ENCODE measurements at regions not wholly inside any gene's neighbourhood (a gene's known extent, or its start where the extent isn't known, plus 50 kb on each side); places are given as distances from the start of the nearest gene placed in this dataset.

DNA sequence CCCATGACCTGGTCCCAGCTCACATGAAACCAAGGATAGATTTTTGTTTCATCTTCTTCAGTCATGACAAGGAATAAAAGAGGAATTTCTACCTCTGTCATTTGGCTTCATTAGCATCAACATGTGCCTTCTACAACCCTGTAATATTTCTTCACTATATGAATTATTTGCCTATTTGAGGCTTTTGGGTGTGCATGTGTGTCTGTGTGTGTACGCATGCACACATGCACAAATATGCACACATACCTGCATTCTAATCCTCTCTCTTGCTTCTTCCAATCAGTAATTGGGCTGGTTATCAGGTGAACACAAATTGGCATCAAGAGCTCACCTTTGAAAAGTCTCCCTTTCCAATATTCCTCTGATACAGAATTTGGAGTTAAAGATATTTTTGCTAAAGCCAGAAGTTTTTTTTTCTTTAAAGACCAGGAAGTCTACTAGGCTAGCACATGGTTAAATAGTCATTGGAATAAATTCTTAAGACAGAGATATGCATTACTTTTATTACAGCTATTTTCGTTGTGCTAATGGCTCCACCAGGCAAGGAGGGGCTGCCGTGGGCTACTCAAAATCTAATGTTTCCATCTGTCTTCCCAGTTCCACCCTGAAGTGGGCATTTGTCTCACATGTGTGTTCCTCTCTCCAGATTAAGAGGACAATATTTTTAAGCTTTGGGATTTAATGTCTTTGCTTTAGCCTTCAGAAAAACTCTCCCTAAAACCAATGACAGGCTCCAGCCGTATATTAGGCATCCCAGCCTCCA lies 547.2 kb upstream of the CDH5 start:
- no peak for TF ChIP-seq POLR2AphosphoS5 (IDR thresholded peaks at IDR 0.05)
- TF ChIP-seq, protein P1, sequence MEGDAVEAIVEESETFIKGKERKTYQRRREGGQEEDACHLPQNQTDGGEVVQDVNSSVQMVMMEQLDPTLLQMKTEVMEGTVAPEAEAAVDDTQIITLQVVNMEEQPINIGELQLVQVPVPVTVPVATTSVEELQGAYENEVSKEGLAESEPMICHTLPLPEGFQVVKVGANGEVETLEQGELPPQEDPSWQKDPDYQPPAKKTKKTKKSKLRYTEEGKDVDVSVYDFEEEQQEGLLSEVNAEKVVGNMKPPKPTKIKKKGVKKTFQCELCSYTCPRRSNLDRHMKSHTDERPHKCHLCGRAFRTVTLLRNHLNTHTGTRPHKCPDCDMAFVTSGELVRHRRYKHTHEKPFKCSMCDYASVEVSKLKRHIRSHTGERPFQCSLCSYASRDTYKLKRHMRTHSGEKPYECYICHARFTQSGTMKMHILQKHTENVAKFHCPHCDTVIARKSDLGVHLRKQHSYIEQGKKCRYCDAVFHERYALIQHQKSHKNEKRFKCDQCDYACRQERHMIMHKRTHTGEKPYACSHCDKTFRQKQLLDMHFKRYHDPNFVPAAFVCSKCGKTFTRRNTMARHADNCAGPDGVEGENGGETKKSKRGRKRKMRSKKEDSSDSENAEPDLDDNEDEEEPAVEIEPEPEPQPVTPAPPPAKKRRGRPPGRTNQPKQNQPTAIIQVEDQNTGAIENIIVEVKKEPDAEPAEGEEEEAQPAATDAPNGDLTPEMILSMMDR (IDR thresholded peaks at IDR 0.05): no peak
- no peak for TF ChIP-seq EP300 (IDR thresholded peaks at IDR 0.05)
- no peak for TF ChIP-seq POLR2A (IDR thresholded peaks at IDR 0.05)

All from suprapubic skin (tissue), 4 donors.